ENCODE measurements at regions not wholly inside any gene's neighbourhood (a gene's known extent, or its start where the extent isn't known, plus 50 kb on each side); places are given as distances from the start of the nearest gene placed in this dataset.

DNA sequence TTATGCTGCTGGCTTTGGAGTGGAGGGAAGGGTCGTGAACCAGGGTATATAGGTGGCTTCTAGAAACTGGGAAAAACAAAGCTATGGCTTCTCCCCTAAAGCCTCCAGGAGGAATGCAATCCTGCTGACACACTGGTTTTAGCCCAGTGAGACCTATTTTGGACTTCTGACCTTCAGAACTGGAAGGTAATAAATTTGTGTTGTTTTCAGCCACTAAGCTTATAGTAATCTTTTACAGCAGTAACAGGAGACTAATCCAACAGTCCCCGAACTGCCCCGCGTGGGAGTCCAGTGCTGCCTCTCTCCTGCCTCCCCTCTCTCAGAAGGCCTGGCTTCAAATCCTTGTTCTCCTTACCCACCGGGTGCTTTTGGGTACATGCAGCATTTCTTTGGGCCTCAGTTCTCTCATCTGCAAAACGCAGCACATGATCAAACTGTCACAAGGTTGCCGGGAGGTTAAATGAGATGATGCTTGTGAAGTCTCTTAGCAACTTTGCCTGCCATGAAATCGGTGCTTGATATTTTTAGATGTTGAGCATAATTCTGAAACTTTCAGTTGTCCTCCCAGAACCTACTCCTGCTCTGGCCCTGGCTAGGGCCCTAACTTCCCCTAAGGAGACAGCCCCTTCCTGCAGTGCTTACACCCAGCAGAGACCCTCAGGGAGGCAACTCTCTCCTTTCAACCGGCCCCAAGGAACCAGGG is 127.3 kb upstream of the BOD1 start:
- no peaks in the 10 kb centered on the region for H3K27me3 ChIP-seq (ENCODE audit: control insufficient read depth, insufficient read depth, low read length)
- H3K9me3 ChIP-seq (ENCODE audit: control insufficient read depth, insufficient read depth, low read length), result no peaks in the 10 kb centered on the region; the same call in 1 of the 2 replicates
- DNase-seq (ENCODE audit: low read depth, low spot score), result no peak
- no peak overlapping the region for H3K27ac ChIP-seq (ENCODE audit: low read depth, low read length)
- POLR2A ChIA-PET, result no interaction called here
- CTCF ChIA-PET, result interaction anchor here (0.7 kb wide), 2 partner anchors 89 to 574 kb away, joined by 3 read pairs; no protein-coding TSS in a partner anchor
- TF ChIP-seq, protein P1, sequence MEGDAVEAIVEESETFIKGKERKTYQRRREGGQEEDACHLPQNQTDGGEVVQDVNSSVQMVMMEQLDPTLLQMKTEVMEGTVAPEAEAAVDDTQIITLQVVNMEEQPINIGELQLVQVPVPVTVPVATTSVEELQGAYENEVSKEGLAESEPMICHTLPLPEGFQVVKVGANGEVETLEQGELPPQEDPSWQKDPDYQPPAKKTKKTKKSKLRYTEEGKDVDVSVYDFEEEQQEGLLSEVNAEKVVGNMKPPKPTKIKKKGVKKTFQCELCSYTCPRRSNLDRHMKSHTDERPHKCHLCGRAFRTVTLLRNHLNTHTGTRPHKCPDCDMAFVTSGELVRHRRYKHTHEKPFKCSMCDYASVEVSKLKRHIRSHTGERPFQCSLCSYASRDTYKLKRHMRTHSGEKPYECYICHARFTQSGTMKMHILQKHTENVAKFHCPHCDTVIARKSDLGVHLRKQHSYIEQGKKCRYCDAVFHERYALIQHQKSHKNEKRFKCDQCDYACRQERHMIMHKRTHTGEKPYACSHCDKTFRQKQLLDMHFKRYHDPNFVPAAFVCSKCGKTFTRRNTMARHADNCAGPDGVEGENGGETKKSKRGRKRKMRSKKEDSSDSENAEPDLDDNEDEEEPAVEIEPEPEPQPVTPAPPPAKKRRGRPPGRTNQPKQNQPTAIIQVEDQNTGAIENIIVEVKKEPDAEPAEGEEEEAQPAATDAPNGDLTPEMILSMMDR (IDR thresholded peaks at IDR 0.05; ENCODE audit: low read depth, low read length), result no peak
- H3K4me3 ChIP-seq (ENCODE audit: low read depth, low read length), result no peak overlapping the region

DNA sequence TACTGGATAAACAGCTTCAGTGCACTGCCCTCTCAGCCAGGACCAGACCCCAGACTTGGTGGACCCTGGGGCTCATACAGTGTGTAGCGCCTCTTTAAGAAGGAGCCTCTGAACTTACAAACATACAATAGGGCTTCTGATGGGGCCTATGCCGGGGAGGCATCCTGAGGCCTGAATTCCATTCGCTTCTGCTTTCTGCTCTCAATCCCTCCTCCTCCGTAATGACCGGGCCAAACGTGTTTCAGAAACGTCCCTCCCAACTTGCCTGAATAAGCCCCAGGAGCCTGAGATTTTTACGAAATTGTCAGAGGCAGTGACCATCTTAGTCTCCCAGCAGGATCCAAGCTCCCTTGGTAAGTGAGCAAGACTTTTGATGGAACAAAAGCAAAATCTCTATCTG is 128.1 kb upstream of the BOD1 start:
- TF ChIP-seq, protein P1 (IDR thresholded peaks at IDR 0.05; ENCODE audit: low read depth, low read length), result no peak
- ChIA-PET POLR2A (no interaction called here), CTCF (interaction anchor here (0.7 kb wide), 2 partner anchors 89 to 573 kb away, joined by 3 read pairs; no protein-coding TSS in a partner anchor)
- H3K9me3 ChIP-seq (ENCODE audit: control insufficient read depth, insufficient read depth, low read length), result no peaks in the 10 kb centered on the region; the same call in 1 of the 2 replicates
- H3K27me3 ChIP-seq (ENCODE audit: control insufficient read depth, insufficient read depth, low read length), result no peaks in the 10 kb centered on the region
- DNase-seq (ENCODE audit: low read depth, low spot score), result no peak
- H3K4me3 ChIP-seq (ENCODE audit: low read depth, low read length), result no peak overlapping the region
- H3K27ac ChIP-seq (ENCODE audit: low read depth, low read length), result no peak overlapping the region

DNA sequence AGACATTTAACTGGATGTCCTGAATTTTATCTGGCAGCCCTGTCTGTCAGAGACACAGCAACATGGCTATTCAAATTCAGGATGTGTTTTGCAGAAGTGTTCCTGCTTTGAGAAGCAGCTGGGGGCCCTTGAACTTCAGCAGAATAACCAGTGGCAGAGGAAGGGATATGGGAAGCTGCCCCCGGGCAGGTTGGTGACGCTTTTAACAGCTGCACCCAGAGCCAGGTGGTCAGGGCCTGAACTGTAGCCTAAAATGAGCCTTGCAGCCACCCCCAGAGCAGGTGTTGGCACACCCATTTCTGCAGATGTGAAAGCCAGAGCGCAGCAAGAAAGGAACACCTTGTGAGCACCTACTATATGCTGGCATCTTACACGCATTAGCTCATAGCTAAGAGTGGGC is 128.7 kb upstream of the BOD1 start:
- DNase-seq (ENCODE audit: low read depth, low spot score), result no peak
- no peak overlapping the region for H3K27ac ChIP-seq (ENCODE audit: low read depth, low read length)
- TF ChIP-seq, protein P1 (IDR thresholded peaks at IDR 0.05; ENCODE audit: low read depth, low read length), result no peak
- CTCF ChIA-PET, result no interaction called here
- no peak overlapping the region for H3K4me3 ChIP-seq (ENCODE audit: low read depth, low read length)
- H3K27me3 ChIP-seq (ENCODE audit: control insufficient read depth, insufficient read depth, low read length), result no peaks in the 10 kb centered on the region
- H3K9me3 ChIP-seq (ENCODE audit: control insufficient read depth, insufficient read depth, low read length), result no peaks in the 10 kb centered on the region; the same call in 1 of the 2 replicates
- POLR2A ChIA-PET, result no interaction called here

DNA sequence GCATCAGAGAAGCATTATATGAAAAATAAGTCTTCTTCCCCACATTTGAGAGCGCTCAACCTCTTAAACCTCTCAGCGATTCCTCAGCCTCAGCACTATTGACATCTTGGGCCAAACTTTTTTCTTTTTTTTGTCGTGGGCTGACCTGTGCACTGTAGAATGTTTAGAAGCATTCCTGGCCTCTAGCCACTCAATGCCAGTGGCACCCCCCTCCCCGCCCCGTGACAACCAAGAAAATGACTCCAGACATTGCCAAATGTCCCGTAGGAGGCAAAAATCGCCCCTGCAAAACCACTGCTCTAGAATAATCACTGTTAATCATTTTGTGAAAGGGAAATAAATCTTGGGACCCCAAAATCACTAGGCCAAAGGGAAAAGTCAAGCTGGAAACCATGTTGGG is 129.1 kb upstream of the BOD1 start:
- Histone ChIP-seq H3K9me3 (ENCODE audit: control insufficient read depth, insufficient read depth, low read length) (no peaks in the 10 kb centered on the region; the same call in 1 of the 2 replicates), H3K27me3 (ENCODE audit: control insufficient read depth, insufficient read depth, low read length) (no peaks in the 10 kb centered on the region), H3K4me3 (ENCODE audit: low read depth, low read length) (no peak overlapping the region), H3K27ac (ENCODE audit: low read depth, low read length) (no peak overlapping the region)
- DNase-seq (ENCODE audit: low read depth, low spot score), result no peak
- TF ChIP-seq, protein P1 (IDR thresholded peaks at IDR 0.05; ENCODE audit: low read depth, low read length), result no peak
- ChIA-PET POLR2A (no interaction called here), CTCF (interaction anchor here (0.7 to 0.9 kb wide), 2 partner anchors 130 to 577 kb away, joined by 4 read pairs; no protein-coding TSS in a partner anchor)

DNA sequence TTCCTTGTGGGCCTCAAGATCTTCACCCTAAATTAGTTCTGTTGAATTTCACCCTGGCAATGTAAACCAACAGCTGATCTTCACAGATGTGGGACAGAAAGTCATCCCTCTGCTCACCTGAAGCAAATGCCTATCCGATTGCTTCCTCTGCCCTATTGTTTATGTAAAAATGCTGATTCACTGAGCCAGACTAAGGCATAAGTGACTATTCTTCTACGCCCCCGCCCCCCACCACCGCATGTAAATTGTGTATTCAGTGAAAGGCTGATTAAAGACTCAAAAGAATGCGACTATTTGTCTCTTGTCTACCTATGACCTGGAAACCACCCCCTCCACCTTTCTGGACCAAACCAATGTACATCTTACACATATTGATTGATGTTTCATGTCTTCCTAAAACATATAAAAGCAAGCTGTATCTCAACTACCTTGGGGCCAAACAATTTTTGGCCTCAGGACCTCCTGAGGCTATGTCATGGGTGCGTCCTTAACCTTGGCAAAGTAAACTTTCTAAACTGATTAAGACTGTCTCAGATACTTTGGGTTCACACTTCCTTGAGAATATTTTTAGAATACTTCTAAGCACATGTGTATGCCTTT is 129.7 kb upstream of the BOD1 start:
- H3K27me3 ChIP-seq (ENCODE audit: control insufficient read depth, insufficient read depth, low read length), result no peaks in the 10 kb centered on the region
- no peak overlapping the region for H3K4me3 ChIP-seq (ENCODE audit: low read depth, low read length)
- no peaks in the 10 kb centered on the region for H3K9me3 ChIP-seq (ENCODE audit: control insufficient read depth, insufficient read depth, low read length)
- ChIA-PET CTCF (interaction anchor here (0.7 to 0.9 kb wide), 2 partner anchors 130 to 576 kb away, joined by 4 read pairs; no protein-coding TSS in a partner anchor), POLR2A (no interaction called here)
- DNase-seq (ENCODE audit: low read depth, low spot score), result no peak
- H3K27ac ChIP-seq (ENCODE audit: low read depth, low read length), result no peak overlapping the region
- TF ChIP-seq, protein P1 (IDR thresholded peaks at IDR 0.05; ENCODE audit: low read depth, low read length), result no peak
